Thoracic aorta (tissue), 2 donors: ENCODE measurements at regions not wholly inside any gene's neighbourhood (a gene's known extent, or its start where the extent isn't known, plus 50 kb on each side); places are given as distances from the start of the nearest gene placed in this dataset.

Source experiments
- ATAC-seq: fragments of 150-250 bp; one replicate; pipeline ENCODE4 v1.8.0; 2017; ENCODE audit warnings: low read depth; ENCODE audit not compliant: insufficient number of reproducible peaks, low FRiP score
- DNase-seq: peaks from one replicate; pipeline ENCODE4 v3.0.0-alpha.2; 2020; ENCODE audit warnings: low spot score
- H3K27ac ChIP-seq, 2 donors: fragments of 200-600 bp; sonication (generic); 1 replicate in 1 of 2; 2 replicates in 1 of 2; pipeline ENCODE4 v1.5.1; 2016; ENCODE audit warnings: mild to moderate bottlenecking in 2 of 2, moderate library complexity in 2 of 2
- H3K27me3 ChIP-seq: fragments of 200-600 bp; sonication (generic); replicated peaks from 2 replicates; pipeline ENCODE4 v1.6.0; 2016; ENCODE audit warnings: mild to moderate bottlenecking; ENCODE audit not compliant: insufficient read depth
- H3K36me3 ChIP-seq: fragments of 200-600 bp; sonication (generic); one replicate; pipeline ENCODE4 v1.5.1; 2016
- H3K4me1 ChIP-seq, 2 donors: fragments of 200-600 bp; sonication (generic); 1 replicate in 1 of 2; 2 replicates in 1 of 2; pipeline versions ENCODE4 v1.5.1 to v1.6.0; 2016; ENCODE audit warnings: low read depth in 2 of 2, mild to moderate bottlenecking in 1 of 2; ENCODE audit not compliant: control insufficient read depth in 1 of 2
- H3K4me3 ChIP-seq: fragments of 200-600 bp; sonication (generic); 2 replicates; pipeline ENCODE4 v1.5.1; 2016; ENCODE audit warnings: mild to moderate bottlenecking
- H3K9me3 ChIP-seq: fragments of 200-600 bp; sonication (generic); 2 replicates; pipeline ENCODE4 v1.5.1; 2016
- CTCF ChIP-seq: fragments of 200-600 bp; sonication (generic); IDR thresholded peaks from one replicate; pipeline ENCODE4 v1.5.1; 2019; ENCODE audit warnings: antibody characterized with exemption

- DNase-seq (no peak), ATAC-seq (no peak)
- H3K27me3 ChIP-seq = no peaks in the 10 kb centered on the region
- TF ChIP-seq CTCF = no peak
- H3K36me3 ChIP-seq = no peaks in the 10 kb centered on the region
- no peak overlapping the region for H3K4me3 ChIP-seq
- no peaks in the 10 kb centered on the region for H3K4me1 ChIP-seq
- no peak overlapping the region for H3K27ac ChIP-seq
- no peaks in the 10 kb centered on the region for H3K9me3 ChIP-seq
Measured at GRCh38 chr12:85653731-85654455, 182.3 kb downstream of the RASSF9 start.

DNA sequence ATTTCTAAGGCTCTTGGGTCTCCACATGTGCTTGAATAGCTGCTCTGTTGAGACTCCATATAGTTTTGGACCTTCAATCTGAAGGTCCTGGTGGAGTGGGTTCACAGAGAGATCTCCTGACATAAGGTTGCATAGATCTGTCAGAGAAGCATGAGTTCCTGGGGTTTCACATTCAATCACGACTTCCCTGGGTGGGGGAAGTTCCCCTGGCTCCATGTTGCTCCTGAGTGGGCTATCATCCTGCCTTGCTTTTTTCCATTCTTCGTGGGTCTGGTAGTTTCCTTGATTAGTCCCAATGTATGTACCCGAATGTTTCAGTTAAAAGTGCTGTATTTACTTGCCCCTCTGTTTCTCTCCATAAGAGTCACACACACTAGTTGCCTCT, 181.8 kb downstream of the RASSF9 start:
- no peaks in the 10 kb centered on the region for H3K9me3 ChIP-seq
- TF ChIP-seq CTCF = no peak
- H3K4me3 ChIP-seq = no peak overlapping the region
- H3K27ac ChIP-seq = no peak overlapping the region
- H3K36me3 ChIP-seq = no peaks in the 10 kb centered on the region
- no peaks in the 10 kb centered on the region for H3K4me1 ChIP-seq
- DNase-seq (no peak), ATAC-seq (no peak)
- H3K27me3 ChIP-seq = no peaks in the 10 kb centered on the region

GRCh38 chr12:85656561-85656960, 179.6 kb downstream of the RASSF9 start:
- ATAC-seq (no peak), DNase-seq (no peak)
- H3K4me3 ChIP-seq = no peak overlapping the region
- no peak overlapping the region for H3K27ac ChIP-seq
- H3K9me3 ChIP-seq = no peaks in the 10 kb centered on the region
- H3K27me3 ChIP-seq = no peaks in the 10 kb centered on the region
- no peaks in the 10 kb centered on the region for H3K4me1 ChIP-seq
- TF ChIP-seq CTCF = no peak
- H3K36me3 ChIP-seq = no peaks in the 10 kb centered on the region

- DNase-seq (no peak), ATAC-seq (no peak)
Measured at GRCh38 chr12:85657251-85657650, 179.0 kb downstream of the RASSF9 start.

More at GRCh38 chr12:85657251-85657650, 179.0 kb downstream of the RASSF9 start:
- Histone ChIP-seq H3K9me3 (no peaks in the 10 kb centered on the region), H3K27me3 (no peaks in the 10 kb centered on the region), H3K4me3 (no peak overlapping the region), H3K4me1 (no peaks in the 10 kb centered on the region), H3K36me3 (no peaks in the 10 kb centered on the region), H3K27ac (no peak overlapping the region)
- TF ChIP-seq CTCF = no peak
